ENCODE measurements at regions not wholly inside any gene's neighbourhood (a gene's known extent, or its start where the extent isn't known, plus 50 kb on each side); places are given as distances from the start of the nearest gene placed in this dataset.

DNA sequence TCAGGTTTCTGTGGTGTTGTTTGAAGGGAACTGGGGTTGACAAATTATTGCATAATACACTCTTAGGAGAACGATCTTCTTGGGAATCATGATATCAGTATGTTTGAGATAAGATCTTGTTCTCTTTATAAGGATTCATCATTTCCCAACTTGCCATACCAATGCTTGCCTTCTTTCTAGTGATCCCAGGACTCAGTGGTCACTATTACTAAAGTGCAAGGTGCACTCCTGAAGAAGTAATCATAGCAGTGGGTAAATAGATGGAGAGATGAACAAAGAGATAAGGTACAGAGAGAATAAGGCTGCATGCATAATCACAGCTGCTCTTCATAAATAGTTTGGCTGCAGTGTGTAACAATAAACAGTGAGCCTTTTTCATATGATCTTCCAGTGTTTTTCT lies 404.0 kb downstream of the DOK5 start:
- no peaks in the 10 kb centered on the region for H3K36me3 ChIP-seq (ENCODE audit: insufficient read depth, low read depth, low read length)

DNA sequence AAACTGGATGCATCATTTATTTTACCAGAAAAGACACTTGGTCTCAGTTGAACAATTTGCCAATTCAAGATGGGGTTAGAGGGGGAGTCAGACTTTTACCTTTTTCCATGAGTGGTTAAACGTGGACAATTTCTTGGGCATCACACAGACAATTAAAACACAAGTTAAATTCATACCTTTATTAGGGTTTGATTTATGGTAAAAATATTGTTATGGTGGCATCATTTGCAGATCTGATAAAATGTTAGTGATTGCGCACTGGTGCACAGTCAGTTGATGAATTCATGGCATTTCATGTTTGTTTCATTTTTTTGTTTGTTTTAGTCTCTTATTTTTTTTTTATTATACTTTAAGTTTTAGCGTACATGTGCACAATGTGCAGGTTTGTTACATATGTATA lies 399.9 kb downstream of the DOK5 start:
- Histone ChIP-seq H3K9ac (ENCODE audit: low read depth, low read length) (no peak overlapping the region), H3K9me3 (ENCODE audit: insufficient read depth, low read depth, low read length) (no peaks in the 10 kb centered on the region), H3K4me3 (ENCODE audit: low read length) (no peak overlapping the region), H3K4me1 (ENCODE audit: insufficient read depth, low read length) (no peaks in the 10 kb centered on the region), H3K27ac (ENCODE audit: low read length) (no peak overlapping the region), H3K27me3 (ENCODE audit: insufficient read depth, low read length) (no peaks in the 10 kb centered on the region), H3K36me3 (ENCODE audit: insufficient read depth, low read depth, low read length) (no peaks in the 10 kb centered on the region)

More for the DNA sequence above, 404.0 kb downstream of the DOK5 start:
- Histone ChIP-seq H3K9me3 (ENCODE audit: insufficient read depth, low read depth, low read length) (no peaks in the 10 kb centered on the region), H3K27ac (ENCODE audit: low read length) (no peak overlapping the region), H3K4me1 (ENCODE audit: insufficient read depth, low read length) (no peaks in the 10 kb centered on the region), H3K9ac (ENCODE audit: low read depth, low read length) (no peak overlapping the region), H3K4me3 (ENCODE audit: low read length) (no peak overlapping the region), H3K27me3 (ENCODE audit: insufficient read depth, low read length) (no peaks in the 10 kb centered on the region)

DNA sequence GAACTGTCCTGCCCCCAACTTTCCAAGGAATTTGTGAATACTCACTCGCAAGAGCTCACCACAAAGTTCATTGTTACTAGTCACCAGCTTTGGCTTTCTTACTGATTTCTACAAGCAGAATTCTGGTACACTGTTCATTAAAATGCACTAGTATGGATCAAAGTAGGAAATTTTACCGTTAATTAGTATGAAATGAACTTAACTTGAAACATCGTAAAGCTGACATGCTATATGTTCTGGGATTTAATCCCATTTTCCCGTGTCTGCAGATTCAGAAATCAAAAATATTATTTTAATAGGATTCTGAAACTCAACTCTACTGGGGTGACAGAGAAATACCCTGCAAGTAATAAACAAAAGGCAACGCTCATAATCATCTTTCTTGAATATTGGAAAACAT lies 399.3 kb downstream of the DOK5 start:
- H3K36me3 ChIP-seq (ENCODE audit: insufficient read depth, low read depth, low read length): no peaks in the 10 kb centered on the region
- no peaks in the 10 kb centered on the region for H3K9me3 ChIP-seq (ENCODE audit: insufficient read depth, low read depth, low read length)
- no peak overlapping the region for H3K4me3 ChIP-seq (ENCODE audit: low read length)
- no peaks in the 10 kb centered on the region for H3K27me3 ChIP-seq (ENCODE audit: insufficient read depth, low read length)
- H3K27ac ChIP-seq (ENCODE audit: low read length): no peak overlapping the region
- no peak overlapping the region for H3K9ac ChIP-seq (ENCODE audit: low read depth, low read length)
- no peaks in the 10 kb centered on the region for H3K4me1 ChIP-seq (ENCODE audit: insufficient read depth, low read length)

DNA sequence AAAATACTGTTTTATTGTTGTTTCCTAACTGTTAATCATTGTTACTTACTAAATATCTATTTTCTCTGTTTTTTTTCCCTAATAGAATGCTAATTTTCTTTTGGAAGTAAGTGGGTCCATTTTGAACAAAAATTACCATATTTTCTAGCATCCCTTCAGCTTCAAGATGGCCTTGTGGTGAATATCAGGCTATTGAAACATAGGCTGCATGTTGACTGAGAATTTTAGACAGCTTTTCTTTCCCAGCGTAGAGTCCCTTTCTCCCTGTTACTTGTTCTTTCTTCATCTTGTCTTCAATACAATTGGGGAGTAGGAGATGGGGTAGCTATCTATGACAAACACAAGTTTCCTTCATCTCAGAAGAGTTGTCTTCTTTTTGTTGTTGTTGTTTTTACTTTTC lies 397.0 kb downstream of the DOK5 start:
- no peaks in the 10 kb centered on the region for H3K9me3 ChIP-seq (ENCODE audit: insufficient read depth, low read depth, low read length)
- no peaks in the 10 kb centered on the region for H3K36me3 ChIP-seq (ENCODE audit: insufficient read depth, low read depth, low read length)
- H3K4me3 ChIP-seq (ENCODE audit: low read length): no peak overlapping the region
- H3K27me3 ChIP-seq (ENCODE audit: insufficient read depth, low read length): no peaks in the 10 kb centered on the region
- H3K4me1 ChIP-seq (ENCODE audit: insufficient read depth, low read length): no peaks in the 10 kb centered on the region
- H3K27ac ChIP-seq (ENCODE audit: low read length): no peak overlapping the region
- H3K9ac ChIP-seq (ENCODE audit: low read depth, low read length): no peak overlapping the region

DNA sequence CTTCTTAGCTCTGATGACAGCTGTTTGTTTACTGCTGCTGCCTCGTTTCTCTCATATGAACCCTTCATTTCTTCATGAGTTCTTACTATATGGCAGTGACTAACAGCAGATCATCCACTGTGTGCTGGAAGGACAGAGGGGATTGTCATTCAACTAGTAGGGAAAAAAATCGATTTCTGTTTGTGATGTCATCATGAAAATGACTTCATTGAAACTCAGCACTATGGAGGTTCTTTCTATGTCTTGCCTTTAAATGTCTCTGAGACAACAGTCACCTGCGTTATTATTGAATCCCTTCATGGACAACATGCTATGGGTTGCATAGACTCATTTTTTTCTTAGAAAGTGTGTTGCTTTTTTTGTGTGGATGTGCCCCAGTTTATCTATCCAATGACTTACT lies 394.4 kb downstream of the DOK5 start:
- H3K4me1 ChIP-seq (ENCODE audit: insufficient read depth, low read length): no peaks in the 10 kb centered on the region
- no peak overlapping the region for H3K4me3 ChIP-seq (ENCODE audit: low read length)
- no peak overlapping the region for H3K27ac ChIP-seq (ENCODE audit: low read length)
- no peaks in the 10 kb centered on the region for H3K9me3 ChIP-seq (ENCODE audit: insufficient read depth, low read depth, low read length)
- no peaks in the 10 kb centered on the region for H3K27me3 ChIP-seq (ENCODE audit: insufficient read depth, low read length)
- H3K9ac ChIP-seq (ENCODE audit: low read depth, low read length): no peak overlapping the region
- H3K36me3 ChIP-seq (ENCODE audit: insufficient read depth, low read depth, low read length): no peaks in the 10 kb centered on the region

DNA sequence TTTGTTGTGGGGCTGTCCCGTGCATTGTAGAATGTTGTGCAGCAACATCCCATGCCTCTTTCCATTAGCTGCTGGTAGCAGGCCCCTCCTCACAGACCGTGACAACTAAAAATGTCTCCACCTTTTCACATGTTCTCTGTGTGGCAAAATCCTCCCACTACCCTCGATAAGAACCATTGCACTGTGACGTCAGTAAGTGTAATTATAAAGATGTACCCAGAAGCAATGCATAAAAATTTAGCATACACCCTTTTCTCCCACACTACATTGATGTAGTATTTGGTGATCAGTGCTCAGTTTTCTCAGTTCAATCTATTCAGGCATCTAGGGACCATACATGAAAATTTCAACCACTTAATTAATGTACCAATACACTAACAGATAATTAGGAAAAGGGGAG lies 389.9 kb downstream of the DOK5 start:
- H3K27me3 ChIP-seq (ENCODE audit: insufficient read depth, low read length): no peaks in the 10 kb centered on the region
- H3K9ac ChIP-seq (ENCODE audit: low read depth, low read length): no peak overlapping the region
- H3K27ac ChIP-seq (ENCODE audit: low read length): no peak overlapping the region
- H3K9me3 ChIP-seq (ENCODE audit: insufficient read depth, low read depth, low read length): no peaks in the 10 kb centered on the region
- no peaks in the 10 kb centered on the region for H3K4me1 ChIP-seq (ENCODE audit: insufficient read depth, low read length)
- H3K36me3 ChIP-seq (ENCODE audit: insufficient read depth, low read depth, low read length): no peaks in the 10 kb centered on the region
- H3K4me3 ChIP-seq (ENCODE audit: low read length): no peak overlapping the region

DNA sequence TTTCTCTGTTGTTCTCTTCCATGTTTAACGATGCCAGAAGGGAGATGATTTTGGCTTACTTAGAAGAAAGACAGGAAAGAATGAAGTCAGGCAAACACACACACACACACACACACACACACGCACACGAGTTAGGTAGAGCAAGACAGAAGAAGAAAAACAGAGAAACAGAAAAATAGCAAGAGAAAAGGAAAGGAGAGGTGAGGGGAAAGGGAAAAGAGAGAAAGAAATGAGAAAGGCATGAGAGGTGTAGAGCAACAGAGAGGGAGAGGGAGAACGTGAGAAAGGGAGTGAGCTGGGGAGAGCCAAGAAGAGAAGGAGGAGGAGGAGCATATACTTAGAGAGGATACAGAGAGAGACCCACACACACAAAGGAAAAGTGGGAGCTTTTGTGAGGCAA lies 385.3 kb downstream of the DOK5 start:
- Histone ChIP-seq H3K36me3 (ENCODE audit: insufficient read depth, low read depth, low read length) (no peaks in the 10 kb centered on the region), H3K9ac (ENCODE audit: low read depth, low read length) (no peak overlapping the region), H3K4me1 (ENCODE audit: insufficient read depth, low read length) (no peaks in the 10 kb centered on the region), H3K27me3 (ENCODE audit: insufficient read depth, low read length) (no peaks in the 10 kb centered on the region), H3K4me3 (ENCODE audit: low read length) (no peak overlapping the region), H3K9me3 (ENCODE audit: insufficient read depth, low read depth, low read length) (no peaks in the 10 kb centered on the region), H3K27ac (ENCODE audit: low read length) (no peak overlapping the region)

DNA sequence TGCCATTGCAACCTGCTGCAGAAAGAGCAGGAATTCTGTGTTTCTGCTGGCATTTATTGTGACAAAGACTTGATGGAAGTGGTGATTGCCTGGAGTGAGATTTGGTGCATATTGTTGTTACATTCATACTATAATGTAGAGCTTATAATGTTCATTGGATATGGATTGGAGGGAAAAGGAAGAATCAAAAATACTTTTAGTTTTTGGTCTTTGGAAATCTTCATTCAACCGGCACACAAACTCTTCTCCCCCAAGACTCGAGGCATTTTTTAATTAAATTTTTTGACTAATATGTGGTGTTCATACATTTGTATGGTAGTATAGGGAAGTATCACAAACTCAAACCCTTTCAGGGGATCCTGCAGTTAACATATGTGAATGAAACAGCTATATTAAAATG lies 380.8 kb downstream of the DOK5 start:
- no peaks in the 10 kb centered on the region for H3K36me3 ChIP-seq (ENCODE audit: insufficient read depth, low read depth, low read length)
- no peaks in the 10 kb centered on the region for H3K27me3 ChIP-seq (ENCODE audit: insufficient read depth, low read length)
- no peaks in the 10 kb centered on the region for H3K4me1 ChIP-seq (ENCODE audit: insufficient read depth, low read length)
- no peak overlapping the region for H3K4me3 ChIP-seq (ENCODE audit: low read length)
- H3K9me3 ChIP-seq (ENCODE audit: insufficient read depth, low read depth, low read length): no peaks in the 10 kb centered on the region
- H3K9ac ChIP-seq (ENCODE audit: low read depth, low read length): no peak overlapping the region
- H3K27ac ChIP-seq (ENCODE audit: low read length): no peak overlapping the region

DNA sequence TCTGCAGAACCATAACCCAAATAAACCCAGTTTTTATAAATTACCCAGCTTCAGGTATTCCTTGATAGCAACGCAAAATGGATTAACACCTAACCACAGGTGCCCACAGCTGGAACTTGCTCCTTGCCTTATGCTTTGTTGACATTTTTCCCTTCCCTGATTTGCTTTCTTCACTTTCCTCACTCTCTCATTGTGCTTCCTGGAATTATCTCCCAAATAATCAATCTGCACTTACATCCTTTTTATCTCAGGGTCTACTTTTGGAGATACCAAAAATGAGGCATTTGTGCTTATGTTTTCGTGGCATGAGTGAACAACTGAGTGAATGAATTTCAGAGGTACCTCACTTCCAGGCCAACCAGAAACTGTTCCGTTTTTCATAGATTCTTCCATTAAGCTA lies 374.3 kb downstream of the DOK5 start:
- Histone ChIP-seq H3K9me3 (ENCODE audit: insufficient read depth, low read depth, low read length) (no peaks in the 10 kb centered on the region), H3K27ac (ENCODE audit: low read length) (no peak overlapping the region), H3K4me1 (ENCODE audit: insufficient read depth, low read length) (no peaks in the 10 kb centered on the region; the same call in 1 of the 2 replicates), H3K36me3 (ENCODE audit: insufficient read depth, low read depth, low read length) (no peaks in the 10 kb centered on the region), H3K4me3 (ENCODE audit: low read length) (no peak overlapping the region), H3K9ac (ENCODE audit: low read depth, low read length) (no peak overlapping the region), H3K27me3 (ENCODE audit: insufficient read depth, low read length) (no peaks in the 10 kb centered on the region)

DNA sequence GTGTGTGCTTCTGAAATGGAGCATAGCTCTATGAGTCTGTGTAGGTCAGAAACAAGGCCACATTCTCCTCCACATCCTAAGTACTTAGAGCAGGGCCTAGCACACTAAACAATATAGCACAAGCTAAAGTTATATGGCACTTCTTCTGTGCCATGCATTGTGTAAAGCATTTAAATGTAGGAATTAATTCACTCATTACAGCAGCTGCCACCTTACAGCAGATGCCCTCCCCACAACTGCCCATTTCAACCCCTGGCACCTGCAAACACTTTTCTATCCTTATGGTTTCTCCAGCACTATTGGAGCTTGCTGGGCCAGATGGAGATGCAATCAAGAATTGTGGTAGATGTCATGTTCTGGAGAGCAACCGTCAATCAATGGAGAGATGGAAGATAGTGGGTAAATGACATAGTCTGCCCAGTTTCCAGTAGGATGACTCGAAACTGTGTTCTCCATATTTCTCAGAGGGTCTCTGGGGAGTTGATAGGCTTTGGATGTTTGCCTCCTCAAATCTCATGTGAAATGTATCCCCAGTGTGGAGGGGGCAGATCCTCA lies 373.7 kb downstream of the DOK5 start:
- H3K9ac ChIP-seq (ENCODE audit: low read depth, low read length): no peak overlapping the region
- no peaks in the 10 kb centered on the region; the same call in 1 of the 2 replicates for H3K4me1 ChIP-seq (ENCODE audit: insufficient read depth, low read length)
- no peak overlapping the region for H3K27ac ChIP-seq (ENCODE audit: low read length)
- no peaks in the 10 kb centered on the region for H3K27me3 ChIP-seq (ENCODE audit: insufficient read depth, low read length)
- no peak overlapping the region for H3K4me3 ChIP-seq (ENCODE audit: low read length)
- H3K9me3 ChIP-seq (ENCODE audit: insufficient read depth, low read depth, low read length): no peaks in the 10 kb centered on the region
- no peaks in the 10 kb centered on the region for H3K36me3 ChIP-seq (ENCODE audit: insufficient read depth, low read depth, low read length)

DNA sequence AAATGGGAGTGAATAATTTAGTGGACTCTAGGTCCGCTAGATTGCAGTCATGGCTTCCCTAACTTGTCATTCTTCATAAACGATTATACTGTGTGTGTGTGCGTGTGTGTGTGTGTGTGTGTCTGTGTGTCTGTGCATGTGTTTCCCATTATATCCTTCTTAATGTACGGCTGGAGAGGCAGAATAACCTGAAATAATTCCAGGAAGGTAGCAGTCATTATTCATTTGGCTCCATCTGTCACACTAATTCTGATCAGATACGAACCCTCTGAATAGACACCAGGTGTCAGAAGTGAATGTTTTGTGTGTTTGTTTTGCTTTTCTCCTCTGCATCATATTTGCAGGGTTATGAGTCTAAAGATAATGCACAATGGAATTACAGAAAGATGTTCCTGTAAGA lies 372.9 kb downstream of the DOK5 start:
- H3K4me3 ChIP-seq (ENCODE audit: low read length): no peak overlapping the region
- H3K9me3 ChIP-seq (ENCODE audit: insufficient read depth, low read depth, low read length): no peaks in the 10 kb centered on the region
- H3K4me1 ChIP-seq (ENCODE audit: insufficient read depth, low read length): peaks cover 4% of the 10 kb centered on the region; the same call in 1 of the 2 replicates
- no peaks in the 10 kb centered on the region for H3K27me3 ChIP-seq (ENCODE audit: insufficient read depth, low read length)
- no peak overlapping the region for H3K9ac ChIP-seq (ENCODE audit: low read depth, low read length)
- H3K36me3 ChIP-seq (ENCODE audit: insufficient read depth, low read depth, low read length): no peaks in the 10 kb centered on the region
- no peak overlapping the region for H3K27ac ChIP-seq (ENCODE audit: low read length)

DNA sequence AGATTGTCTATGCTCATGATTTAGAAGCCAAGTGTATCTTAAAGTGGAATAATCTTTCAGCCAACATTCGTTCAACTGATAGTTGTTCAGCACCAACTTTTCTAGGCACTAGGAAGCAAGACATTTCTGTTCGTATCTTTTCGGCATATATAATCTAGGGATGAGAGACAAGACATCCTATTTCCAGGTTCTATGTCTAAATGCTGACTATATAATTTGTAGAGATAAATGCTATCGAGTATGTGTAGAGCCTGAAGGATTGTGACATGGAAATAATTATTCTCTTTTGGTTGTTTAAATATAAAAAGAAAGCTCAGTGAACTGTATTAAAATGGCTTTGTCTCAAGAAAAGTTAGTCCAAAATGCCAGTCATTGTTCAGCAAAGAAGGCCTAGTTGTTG lies 371.6 kb downstream of the DOK5 start:
- no peaks in the 10 kb centered on the region for H3K36me3 ChIP-seq (ENCODE audit: insufficient read depth, low read depth, low read length)
- no peak overlapping the region for H3K27ac ChIP-seq (ENCODE audit: low read length)
- no peaks in the 10 kb centered on the region for H3K27me3 ChIP-seq (ENCODE audit: insufficient read depth, low read length)
- H3K9ac ChIP-seq (ENCODE audit: low read depth, low read length): no peak overlapping the region
- no peak overlapping the region for H3K4me3 ChIP-seq (ENCODE audit: low read length)
- H3K9me3 ChIP-seq (ENCODE audit: insufficient read depth, low read depth, low read length): no peaks in the 10 kb centered on the region
- H3K4me1 ChIP-seq (ENCODE audit: insufficient read depth, low read length): peaks cover 4% of the 10 kb centered on the region; the same call in 1 of the 2 replicates

Data from iPS-20b (cell line).